SK-N-SH (cell line): ENCODE measurements at regions not wholly inside any gene's neighbourhood (a gene's known extent, or its start where the extent isn't known, plus 50 kb on each side); places are given as distances from the start of the nearest gene placed in this dataset.

Experiments used
- CTCF ChIA-PET: fragments of 300-600, 350-600 bp; formaldehyde crosslinking; extraction: SDS; loops from one replicate; lab custom pipeline; 2021; lab: Yijun Ruan, JAX
- POLR2A ChIA-PET: fragments of 350-600 bp; sonication (Branson Sonifier 250); formaldehyde crosslinking; extraction: SDS; loops from one replicate; lab custom pipeline; 2020; ENCODE audit warnings: antibody characterized with exemption, inconsistent platforms; lab: Yijun Ruan, JAX
- DNase-seq: peaks from one replicate; pipeline ENCODE4 v3.0.0; 2012
- H2AFZ ChIP-seq: fragments of 200-600 bp; sonication (generic); 2 replicates; pipeline ENCODE4 v1.8.1; 2016; ENCODE audit warnings: antibody characterized with exemption, mild to moderate bottlenecking, low read depth
- H3F3A ChIP-seq: fragments of 200-600 bp; sonication (generic); replicated peaks from 2 replicates; pipeline ENCODE3; 2016; ENCODE audit warnings: antibody characterized with exemption, mild to moderate bottlenecking; ENCODE audit not compliant: insufficient read depth
- H3K27ac ChIP-seq, 2 experiments: fragments of 200-500 bp in 1 of 2; fragments of 200-600 bp in 1 of 2; sonication (Bioruptor generic) in 1 of 2; sonication (generic), shearing (Covaris generic) in 1 of 2; 2 replicates each; pipeline versions ENCODE4 v1.5.1 to v1.6.1; 2014 to 2016; ENCODE audit warnings: low read depth in 2 of 2, inconsistent platforms in 1 of 2, low read length in 1 of 2, mild to moderate bottlenecking in 1 of 2, mixed read lengths in 1 of 2
- H3K27me3 ChIP-seq: fragments of 200-600 bp; sonication (generic), shearing (Covaris generic); 2 replicates; pipeline ENCODE4 v1.6.1; 2016; ENCODE audit warnings: mixed run types; ENCODE audit not compliant: insufficient read depth
- H3K36me3 ChIP-seq, 2 experiments: fragments of 200-500 bp in 1 of 2; fragments of 200-600 bp in 1 of 2; sonication (Bioruptor generic) in 1 of 2; sonication (generic) in 1 of 2; replicated peaks in 1 of 2; 2 replicates each; pipeline versions ENCODE3 to v1.5.1; 2014 to 2016; ENCODE audit warnings: low read length in 1 of 2, mild to moderate bottlenecking in 1 of 2; ENCODE audit not compliant: insufficient read depth in 2 of 2, control insufficient read depth in 1 of 2
- H3K4me1 ChIP-seq, 2 experiments: fragments of 200-500 bp in 1 of 2; fragments of 200-600 bp in 1 of 2; sonication (Bioruptor generic) in 1 of 2; sonication (generic), shearing (Covaris generic) in 1 of 2; 2 replicates each; pipeline versions ENCODE4 v1.5.1 to v1.6.1; 2014 to 2016; ENCODE audit warnings: low read depth in 1 of 2, low read length in 1 of 2, mixed run types in 1 of 2; ENCODE audit not compliant: insufficient read depth in 2 of 2, control insufficient read depth in 1 of 2
- H3K4me2 ChIP-seq: fragments of 200-600 bp; sonication (generic), shearing (Covaris generic); 2 replicates; pipeline ENCODE4 v1.6.1; 2017; ENCODE audit warnings: mixed run types
- H3K4me3 ChIP-seq, 2 experiments: fragments of 200-500 bp in 1 of 2; fragments of 200-600 bp in 1 of 2; sonication (Bioruptor generic) in 1 of 2; sonication (generic), shearing (Covaris generic) in 1 of 2; 2 replicates each; pipeline versions ENCODE4 v1.5.1 to v1.8.1; 2014 to 2016; ENCODE audit warnings: low read depth in 2 of 2, inconsistent platforms in 1 of 2, low read length in 1 of 2, mild to moderate bottlenecking in 1 of 2, mixed read lengths in 1 of 2, moderate library complexity in 1 of 2
- H3K79me2 ChIP-seq: fragments of 200-600 bp; sonication (generic); 2 replicates; pipeline ENCODE4 v1.8.1; 2017; ENCODE audit warnings: mild to moderate bottlenecking; ENCODE audit not compliant: insufficient read depth
- H3K9ac ChIP-seq: fragments of 200-600 bp; sonication (generic); 2 replicates; pipeline ENCODE4 v1.6.1; 2017; ENCODE audit warnings: mixed run types
- H3K9me2 ChIP-seq: fragments of 200-600 bp; sonication (generic); 2 replicates; pipeline ENCODE4 v1.6.1; 2017; ENCODE audit warnings: mixed run types
- H3K9me3 ChIP-seq: fragments of 200-600 bp; sonication (generic); 2 replicates; pipeline ENCODE4 v1.6.1; 2017; ENCODE audit warnings: mixed run types, mild to moderate bottlenecking, moderate library complexity
- H4K20me1 ChIP-seq: fragments of 200-600 bp; sonication (generic); 2 replicates; pipeline ENCODE4 v1.6.1; 2017; ENCODE audit warnings: mild to moderate bottlenecking, mixed run types; ENCODE audit not compliant: insufficient read depth
- CTCF ChIP-seq: fragments of 200-600 bp; sonication (generic); IDR thresholded peaks from 2 replicates; pipeline ENCODE4 v1.6.1; 2017; ENCODE audit warnings: antibody characterized with exemption, mild to moderate bottlenecking, moderate library complexity
- ELF1 ChIP-seq: IDR thresholded peaks from 2 replicates; pipeline ENCODE4 v1.4.0; 2012
- EP300 ChIP-seq, 2 experiments: IDR thresholded peaks; 2 replicates each; pipeline versions ENCODE4 v1.4.0 to v1.6.1; 2012; ENCODE audit warnings: borderline replicate concordance in 1 of 2, low read depth in 1 of 2, low read length in 1 of 2
- EZH2phosphoT487 ChIP-seq: fragments of 200-600 bp; sonication (generic); IDR thresholded peaks from 2 replicates; pipeline ENCODE4 v1.6.1; 2017; ENCODE audit warnings: low read depth, mixed run types, mild to moderate bottlenecking, antibody characterized with exemption, moderate library complexity, borderline replicate concordance
- FOSL2 ChIP-seq: IDR thresholded peaks from 2 replicates; pipeline ENCODE4 v1.4.0; 2012; ENCODE audit warnings: low read depth, mild to moderate bottlenecking, moderate library complexity, borderline replicate concordance
- FOXJ3 ChIP-seq: sonication (generic); formaldehyde crosslinking; IDR thresholded peaks from 2 replicates; pipeline ENCODE4 v1.5.1; 2020; ENCODE audit warnings: mild to moderate bottlenecking, missing genetic modification reagents
- JUND ChIP-seq: IDR thresholded peaks from 2 replicates; pipeline ENCODE4 v1.4.0; 2012
- NRF1 ChIP-seq: IDR thresholded peaks from 2 replicates; pipeline ENCODE4 v1.6.1; 2012; ENCODE audit warnings: low read depth, mild to moderate bottlenecking, low read length
- RAD21 ChIP-seq: IDR thresholded peaks from 2 replicates; pipeline ENCODE4 v1.6.1; 2012; ENCODE audit warnings: mild to moderate bottlenecking, low read length
- REST ChIP-seq: IDR thresholded peaks from 2 replicates; pipeline ENCODE4 v1.6.1; 2012; ENCODE audit warnings: mild to moderate bottlenecking, low read depth, low read length, moderate library complexity
- RFX5 ChIP-seq: IDR thresholded peaks from 2 replicates; pipeline ENCODE4 v1.6.1; 2012; ENCODE audit warnings: mild to moderate bottlenecking, improper control_type of control experiment, low read length
- RXRA ChIP-seq: IDR thresholded peaks from 2 replicates; pipeline ENCODE4 v1.4.0; 2012; ENCODE audit warnings: low read depth, mild to moderate bottlenecking, borderline replicate concordance
- SIN3A ChIP-seq: IDR thresholded peaks from 2 replicates; pipeline ENCODE4 v1.6.1; 2012; ENCODE audit warnings: low read depth, mild to moderate bottlenecking, low read length, moderate library complexity, borderline replicate concordance
- SMC3 ChIP-seq: IDR thresholded peaks from 2 replicates; pipeline ENCODE4 v1.6.1; 2012; ENCODE audit warnings: low read depth, low read length, improper control_type of control experiment
- TCF12 ChIP-seq: IDR thresholded peaks from 2 replicates; pipeline ENCODE4 v1.4.0; 2012
- USF2 ChIP-seq: fragments of 150-350 bp; IDR thresholded peaks from 2 replicates; pipeline ENCODE4 v1.6.1; 2017; ENCODE audit warnings: antibody characterized with exemption, low read length, low read depth, borderline replicate concordance
- ZBTB33 ChIP-seq: IDR thresholded peaks from 2 replicates; pipeline ENCODE4 v1.4.0; 2012; ENCODE audit warnings: low read depth, borderline replicate concordance
- WGBS: methylation state at CpG from one replicate; pipeline ENCODE4 v1.1.6; 2017; ENCODE audit warnings: low lambda C conversion rate; 5-methylcytosine and 5-hydroxymethylcytosine counted together

- H3K4me2 ChIP-seq, result no peak overlapping the region
- POLR2A ChIA-PET, result no interaction called here
- no peaks in the 10 kb centered on the region for H3K4me1 ChIP-seq
- H3K36me3 ChIP-seq, result no peaks in the 10 kb centered on the region
- H3K9ac ChIP-seq, result no peak overlapping the region
- H3K9me2 ChIP-seq, result no peaks in the 10 kb centered on the region
- no peak overlapping the region for H2AFZ ChIP-seq
- no peak for TF ChIP-seq ELF1
- WGBS, result 35% methylated on average over 2 of the region's 2 CpGs
- no peaks in the 10 kb centered on the region for H3K79me2 ChIP-seq
- CTCF ChIA-PET, result no interaction called here
- no peaks in the 10 kb centered on the region for H4K20me1 ChIP-seq
- no peak for DNase-seq
- no peaks in the 10 kb centered on the region for H3K27me3 ChIP-seq
- H3F3A ChIP-seq, result no peaks in the 10 kb centered on the region
- H3K4me3 ChIP-seq, result no peak overlapping the region
- H3K27ac ChIP-seq, result no peak overlapping the region
- H3K9me3 ChIP-seq, result no peaks in the 10 kb centered on the region
These were observed 1232.3 kb downstream of the REEP3 start for GRCh38 chr10:64753516-64753915.

GRCh38 chr10:64760371-64760770 lies 1239.2 kb downstream of the REEP3 start:
- WGBS, result 37% methylated on average over 4 of the region's 4 CpGs
- H3K27me3 ChIP-seq, result no peaks in the 10 kb centered on the region

GRCh38 chr10:64762861-64763260 lies 1241.7 kb downstream of the REEP3 start:
- Histone ChIP-seq H3F3A (no peaks in the 10 kb centered on the region), H3K9ac (no peak overlapping the region), H3K4me2 (no peak overlapping the region), H3K27ac (no peak overlapping the region), H3K4me3 (no peak overlapping the region), H3K9me3 (no peaks in the 10 kb centered on the region), H3K4me1 (no peaks in the 10 kb centered on the region), H2AFZ (no peak overlapping the region), H3K27me3 (no peaks in the 10 kb centered on the region), H3K79me2 (no peaks in the 10 kb centered on the region), H3K9me2 (no peaks in the 10 kb centered on the region), H4K20me1 (no peaks in the 10 kb centered on the region), H3K36me3 (no peaks in the 10 kb centered on the region)
- POLR2A ChIA-PET, result no interaction called here
- CTCF ChIA-PET, result no interaction called here
- WGBS, result 52% methylated on average over 4 of the region's 4 CpGs
- DNase-seq, result no peak
- no peak for TF ChIP-seq RFX5
- no peak for TF ChIP-seq ZBTB33
- TF ChIP-seq CTCF, result no peak
- no peak for TF ChIP-seq RAD21
- no peak for TF ChIP-seq FOSL2
- no peak for TF ChIP-seq REST
- TF ChIP-seq USF2, result no peak
- no peak for TF ChIP-seq EZH2phosphoT487
- TF ChIP-seq FOXJ3 (CRISPR knock-in tag), result no peak

More at GRCh38 chr10:64760371-64760770, 1239.2 kb downstream of the REEP3 start:
- Histone ChIP-seq H3K4me2 (no peak overlapping the region), H3K9me2 (no peaks in the 10 kb centered on the region), H4K20me1 (no peaks in the 10 kb centered on the region), H3K4me1 (no peaks in the 10 kb centered on the region), H3K4me3 (no peak overlapping the region), H3K9me3 (no peaks in the 10 kb centered on the region), H3K9ac (no peak overlapping the region), H3K79me2 (no peaks in the 10 kb centered on the region), H3F3A (no peaks in the 10 kb centered on the region), H3K27ac (no peak overlapping the region), H3K36me3 (no peaks in the 10 kb centered on the region), H2AFZ (no peak overlapping the region)
- POLR2A ChIA-PET, result no interaction called here
- TF ChIP-seq SMC3, result no peak
- TF ChIP-seq RXRA, result no peak
- no peak for TF ChIP-seq RAD21
- no peak for TF ChIP-seq ELF1
- no peak for TF ChIP-seq TCF12
- no peak for TF ChIP-seq EP300 (IDR thresholded peaks at IDR 0.05; ENCODE audit: borderline replicate concordance in 1 of 2, low read depth in 1 of 2, low read length in 1 of 2)
- no peak for TF ChIP-seq NRF1
- no peak for TF ChIP-seq SIN3A
- TF ChIP-seq JUND, result no peak
- CTCF ChIA-PET, result no interaction called here
- DNase-seq, result no peak
